Ishikawa (cell line): ENCODE measurements at regions not wholly inside any gene's neighbourhood (a gene's known extent, or its start where the extent isn't known, plus 50 kb on each side); places are given as distances from the start of the nearest gene placed in this dataset.

Experiments
- CEBPB ChIP-seq: IDR thresholded peaks from 2 replicates; pipeline ENCODE4 v1.6.1; 2012
- CREB1 ChIP-seq: IDR thresholded peaks from 2 replicates; pipeline ENCODE4 v1.6.1; 2012; ENCODE audit warnings: low read depth
- EGR1 ChIP-seq: IDR thresholded peaks from 2 replicates; pipeline ENCODE4 v1.6.1; 2012
- EP300 ChIP-seq: IDR thresholded peaks from 2 replicates; pipeline ENCODE4 v1.6.1; 2012; ENCODE audit warnings: borderline replicate concordance
- FOXM1 ChIP-seq: IDR thresholded peaks from 2 replicates; pipeline ENCODE4 v1.6.1; 2012; ENCODE audit warnings: low read depth, borderline replicate concordance
- MAX ChIP-seq: IDR thresholded peaks from 2 replicates; pipeline ENCODE4 v1.6.1; 2012
- NFIC ChIP-seq: IDR thresholded peaks from 2 replicates; pipeline ENCODE4 v1.6.1; 2012
- RAD21 ChIP-seq: IDR thresholded peaks from 2 replicates; pipeline ENCODE4 v1.6.1; 2012; ENCODE audit warnings: low read depth
- TAF1 ChIP-seq: IDR thresholded peaks from 2 replicates; pipeline ENCODE4 v1.6.1; 2012; ENCODE audit warnings: low read depth, mild to moderate bottlenecking
- TCF12 ChIP-seq: IDR thresholded peaks from 2 replicates; pipeline ENCODE4 v1.6.1; 2012; ENCODE audit warnings: low read depth
- TEAD4 ChIP-seq: IDR thresholded peaks from 2 replicates; pipeline ENCODE4 v1.6.1; 2012
- YY1 ChIP-seq: IDR thresholded peaks from 2 replicates; pipeline ENCODE4 v1.6.1; 2012; ENCODE audit warnings: low read depth
- ZBTB7A ChIP-seq: IDR thresholded peaks from 2 replicates; pipeline ENCODE4 v1.6.1; 2012; ENCODE audit warnings: low read depth
- TF ChIP-seq, protein P1 (sequence below): IDR thresholded peaks from 2 replicates; pipeline ENCODE4 v1.6.1; 2012; ENCODE audit warnings: low read depth, mild to moderate bottlenecking
- TF ChIP-seq, protein P2 (sequence below): IDR thresholded peaks from 2 replicates; pipeline ENCODE4 v1.6.1; 2012

GRCh38 chr2:187252063-187252462 lies 196.0 kb downstream of the CALCRL start:
- TF ChIP-seq TEAD4 (no peak), EGR1 (no peak)
- TF ChIP-seq, protein P1, sequence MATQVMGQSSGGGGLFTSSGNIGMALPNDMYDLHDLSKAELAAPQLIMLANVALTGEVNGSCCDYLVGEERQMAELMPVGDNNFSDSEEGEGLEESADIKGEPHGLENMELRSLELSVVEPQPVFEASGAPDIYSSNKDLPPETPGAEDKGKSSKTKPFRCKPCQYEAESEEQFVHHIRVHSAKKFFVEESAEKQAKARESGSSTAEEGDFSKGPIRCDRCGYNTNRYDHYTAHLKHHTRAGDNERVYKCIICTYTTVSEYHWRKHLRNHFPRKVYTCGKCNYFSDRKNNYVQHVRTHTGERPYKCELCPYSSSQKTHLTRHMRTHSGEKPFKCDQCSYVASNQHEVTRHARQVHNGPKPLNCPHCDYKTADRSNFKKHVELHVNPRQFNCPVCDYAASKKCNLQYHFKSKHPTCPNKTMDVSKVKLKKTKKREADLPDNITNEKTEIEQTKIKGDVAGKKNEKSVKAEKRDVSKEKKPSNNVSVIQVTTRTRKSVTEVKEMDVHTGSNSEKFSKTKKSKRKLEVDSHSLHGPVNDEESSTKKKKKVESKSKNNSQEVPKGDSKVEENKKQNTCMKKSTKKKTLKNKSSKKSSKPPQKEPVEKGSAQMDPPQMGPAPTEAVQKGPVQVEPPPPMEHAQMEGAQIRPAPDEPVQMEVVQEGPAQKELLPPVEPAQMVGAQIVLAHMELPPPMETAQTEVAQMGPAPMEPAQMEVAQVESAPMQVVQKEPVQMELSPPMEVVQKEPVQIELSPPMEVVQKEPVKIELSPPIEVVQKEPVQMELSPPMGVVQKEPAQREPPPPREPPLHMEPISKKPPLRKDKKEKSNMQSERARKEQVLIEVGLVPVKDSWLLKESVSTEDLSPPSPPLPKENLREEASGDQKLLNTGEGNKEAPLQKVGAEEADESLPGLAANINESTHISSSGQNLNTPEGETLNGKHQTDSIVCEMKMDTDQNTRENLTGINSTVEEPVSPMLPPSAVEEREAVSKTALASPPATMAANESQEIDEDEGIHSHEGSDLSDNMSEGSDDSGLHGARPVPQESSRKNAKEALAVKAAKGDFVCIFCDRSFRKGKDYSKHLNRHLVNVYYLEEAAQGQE: no peak

GRCh38 chr2:187250137-187250536 lies 197.9 kb downstream of the CALCRL start:
- TF ChIP-seq ZBTB7A: no peak
- TF ChIP-seq, protein P2, sequence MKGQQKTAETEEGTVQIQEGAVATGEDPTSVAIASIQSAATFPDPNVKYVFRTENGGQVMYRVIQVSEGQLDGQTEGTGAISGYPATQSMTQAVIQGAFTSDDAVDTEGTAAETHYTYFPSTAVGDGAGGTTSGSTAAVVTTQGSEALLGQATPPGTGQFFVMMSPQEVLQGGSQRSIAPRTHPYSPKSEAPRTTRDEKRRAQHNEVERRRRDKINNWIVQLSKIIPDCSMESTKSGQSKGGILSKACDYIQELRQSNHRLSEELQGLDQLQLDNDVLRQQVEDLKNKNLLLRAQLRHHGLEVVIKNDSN: no peak
- no peak for TF ChIP-seq TAF1
- no peak for TF ChIP-seq RAD21
- no peak for TF ChIP-seq MAX
- no peak for TF ChIP-seq CEBPB
- TF ChIP-seq EP300: no peak
- no peak for TF ChIP-seq TCF12
- no peak for TF ChIP-seq EGR1
- TF ChIP-seq NFIC: no peak
- TF ChIP-seq FOXM1: no peak
- no peak for TF ChIP-seq TEAD4
- TF ChIP-seq, protein P1: no peak
- TF ChIP-seq CREB1: no peak
- no peak for TF ChIP-seq YY1

DNA sequence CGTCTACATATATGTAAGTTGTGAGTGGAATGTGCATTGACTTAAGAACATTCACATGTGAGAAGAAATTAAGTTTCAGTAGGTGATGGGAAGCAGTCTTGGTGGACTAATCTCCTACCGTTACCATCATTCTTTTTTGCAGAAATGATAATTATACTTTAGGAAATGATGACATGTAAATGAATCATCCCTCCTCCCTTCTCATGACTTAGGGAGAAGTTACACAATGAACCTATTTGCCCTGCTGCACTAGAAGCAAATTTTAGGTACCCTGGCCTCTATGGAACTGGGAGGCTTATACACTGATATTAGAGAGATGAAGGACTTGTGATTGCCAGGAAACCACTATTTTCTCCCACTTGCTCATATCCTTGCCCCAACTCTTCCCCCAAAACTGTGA lies 214.2 kb downstream of the CALCRL start:
- TF ChIP-seq TCF12: no peak
- TF ChIP-seq RAD21: no peak
- TF ChIP-seq FOXM1: no peak
- no peak for TF ChIP-seq MAX
- TF ChIP-seq, protein P2: no peak
- no peak for TF ChIP-seq YY1

DNA sequence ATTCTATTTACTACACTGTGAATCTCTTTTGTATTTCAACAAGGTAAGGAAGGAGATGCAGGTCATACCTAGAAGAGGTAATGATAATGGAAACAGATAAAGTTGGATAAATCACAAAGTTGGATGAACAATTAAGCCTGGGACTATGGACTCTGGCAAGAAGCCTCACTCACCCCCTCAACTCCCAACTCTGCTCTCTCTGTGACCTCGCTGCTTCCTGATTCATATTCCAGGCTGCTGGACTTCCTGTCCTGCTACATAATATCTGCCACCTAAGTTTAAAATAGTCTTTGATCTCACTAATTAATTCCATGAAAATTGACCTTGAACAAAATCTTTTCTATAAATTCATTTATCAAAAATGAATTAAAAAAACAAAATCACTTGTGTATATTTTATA lies 215.3 kb downstream of the CALCRL start:
- no peak for TF ChIP-seq CEBPB
- TF ChIP-seq TCF12: no peak
- TF ChIP-seq RAD21: no peak
- no peak for TF ChIP-seq FOXM1
- TF ChIP-seq EP300: no peak
- no peak for TF ChIP-seq TEAD4
- TF ChIP-seq ZBTB7A: no peak
- TF ChIP-seq NFIC: no peak
- TF ChIP-seq, protein P2: no peak
- TF ChIP-seq TAF1: no peak
- TF ChIP-seq, protein P1: no peak
- no peak for TF ChIP-seq YY1
- no peak for TF ChIP-seq MAX

DNA sequence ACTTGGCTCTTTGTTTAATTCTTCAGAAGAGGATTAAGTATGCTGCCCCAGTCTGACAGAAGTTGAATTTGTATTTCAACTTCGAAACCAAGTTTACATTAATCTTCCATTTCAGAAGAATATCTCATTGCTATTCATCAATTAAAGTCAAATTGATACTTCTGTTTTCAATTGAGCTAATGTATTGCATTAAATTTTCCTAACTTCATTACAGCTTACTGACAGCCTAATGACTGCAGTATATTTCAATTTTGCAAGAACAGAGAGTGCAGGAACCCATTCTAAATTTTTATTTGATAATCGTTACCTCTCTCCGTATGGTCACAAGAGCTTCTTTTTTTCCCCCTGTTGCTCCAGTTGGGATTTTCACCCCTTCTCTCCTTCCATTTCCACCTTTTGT lies 218.0 kb downstream of the CALCRL start:
- no peak for TF ChIP-seq NFIC
- no peak for TF ChIP-seq EP300
